ENCODE measurements at regions not wholly inside any gene's neighbourhood (a gene's known extent, or its start where the extent isn't known, plus 50 kb on each side); places are given as distances from the start of the nearest gene placed in this dataset.
"Not testable (repeated sequence)": the region's sequence is repeated elsewhere in the genome, so short reads cannot be mapped to it uniquely, and the experiment has no call there.

DNA sequence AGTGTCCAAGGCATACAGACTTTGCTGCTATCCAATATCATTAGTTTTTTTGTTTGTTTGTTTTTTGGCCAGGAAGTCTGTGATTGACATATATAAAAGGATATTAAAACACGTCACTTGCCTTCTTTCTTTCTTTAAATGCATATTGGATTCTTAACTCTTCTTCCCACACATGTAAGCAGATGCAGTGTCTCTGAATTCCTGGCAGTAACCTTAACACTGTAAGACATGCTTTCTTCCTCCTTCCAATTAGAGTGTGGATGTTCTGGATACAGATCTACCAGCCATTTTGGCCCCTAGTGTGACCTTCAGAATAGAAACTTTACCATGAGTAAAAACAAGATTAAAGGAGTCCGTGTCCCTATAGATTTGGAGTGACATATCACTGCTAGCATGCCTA lies 967.4 kb upstream of the PRR20A start:
- H3K36me3 ChIP-seq: no peaks in the 10 kb centered on the region
- H3K4me3 ChIP-seq: no peak overlapping the region
- no peaks in the 10 kb centered on the region for H3K27me3 ChIP-seq
- H3K4me1 ChIP-seq: no peaks in the 10 kb centered on the region
- TF ChIP-seq, protein P1, sequence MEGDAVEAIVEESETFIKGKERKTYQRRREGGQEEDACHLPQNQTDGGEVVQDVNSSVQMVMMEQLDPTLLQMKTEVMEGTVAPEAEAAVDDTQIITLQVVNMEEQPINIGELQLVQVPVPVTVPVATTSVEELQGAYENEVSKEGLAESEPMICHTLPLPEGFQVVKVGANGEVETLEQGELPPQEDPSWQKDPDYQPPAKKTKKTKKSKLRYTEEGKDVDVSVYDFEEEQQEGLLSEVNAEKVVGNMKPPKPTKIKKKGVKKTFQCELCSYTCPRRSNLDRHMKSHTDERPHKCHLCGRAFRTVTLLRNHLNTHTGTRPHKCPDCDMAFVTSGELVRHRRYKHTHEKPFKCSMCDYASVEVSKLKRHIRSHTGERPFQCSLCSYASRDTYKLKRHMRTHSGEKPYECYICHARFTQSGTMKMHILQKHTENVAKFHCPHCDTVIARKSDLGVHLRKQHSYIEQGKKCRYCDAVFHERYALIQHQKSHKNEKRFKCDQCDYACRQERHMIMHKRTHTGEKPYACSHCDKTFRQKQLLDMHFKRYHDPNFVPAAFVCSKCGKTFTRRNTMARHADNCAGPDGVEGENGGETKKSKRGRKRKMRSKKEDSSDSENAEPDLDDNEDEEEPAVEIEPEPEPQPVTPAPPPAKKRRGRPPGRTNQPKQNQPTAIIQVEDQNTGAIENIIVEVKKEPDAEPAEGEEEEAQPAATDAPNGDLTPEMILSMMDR (IDR thresholded peaks at IDR 0.05): no peak
- TF ChIP-seq POLR2A (IDR thresholded peaks at IDR 0.05): no peak
- no peak for DNase-seq
- H3K27ac ChIP-seq: no peak overlapping the region
- no peaks in the 10 kb centered on the region for H3K9me3 ChIP-seq

DNA sequence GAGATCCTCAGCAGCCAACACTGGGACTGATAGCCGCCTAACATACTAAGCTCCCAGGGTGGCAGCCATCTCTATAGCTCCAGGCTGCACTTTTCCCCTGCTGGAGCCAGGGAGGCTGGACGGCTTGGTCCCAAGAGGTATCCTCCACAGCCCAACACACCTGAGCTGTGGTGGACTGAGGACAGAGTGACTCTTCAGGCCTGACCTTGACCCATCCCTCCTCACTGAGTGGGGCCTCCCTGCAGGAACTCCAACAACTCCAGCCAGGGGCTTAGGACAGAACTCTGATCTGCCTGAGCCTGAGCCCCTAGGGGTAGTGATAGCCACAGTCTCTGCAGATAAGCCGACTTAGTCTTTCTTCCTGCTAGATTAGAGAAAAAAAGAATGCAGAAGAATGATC lies 958.1 kb upstream of the PRR20A start:
- Histone ChIP-seq H3K36me3 (no peaks in the 10 kb centered on the region), H3K9me3 (peaks cover 0 to 5% (median 0%) of the 10 kb centered on the region in 4 donors), H3K4me3 (no peak overlapping the region), H3K27me3 (no peaks in the 10 kb centered on the region), H3K4me1 (no peaks in the 10 kb centered on the region), H3K27ac (no peak overlapping the region)
- no peak for TF ChIP-seq POLR2A (IDR thresholded peaks at IDR 0.05)
- TF ChIP-seq, protein P1 (IDR thresholded peaks at IDR 0.05): no peak
- no peak for DNase-seq

DNA sequence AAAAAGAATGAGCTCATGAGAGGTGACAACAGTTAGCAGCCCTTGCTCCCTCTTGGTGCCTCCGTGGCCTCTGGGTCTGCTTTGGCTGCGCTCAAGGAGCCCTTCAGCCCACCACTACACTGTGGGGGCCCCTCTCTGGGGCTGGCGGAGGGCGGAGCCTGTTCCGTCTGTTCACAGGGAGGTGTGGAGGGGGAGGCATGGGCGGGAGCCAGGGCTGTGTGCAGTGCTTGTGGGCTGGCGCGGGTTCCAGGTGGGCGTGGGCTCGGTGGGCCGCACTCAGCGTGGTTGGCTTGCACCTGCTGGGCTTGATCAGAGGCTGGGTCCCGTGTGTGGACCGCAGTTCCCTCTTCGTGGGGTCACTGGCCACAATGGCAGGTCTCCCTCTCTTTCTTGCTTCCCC lies 953.4 kb upstream of the PRR20A start:
- Histone ChIP-seq H3K27me3 (no peaks in the 10 kb centered on the region), H3K9me3 (peaks cover 0 to 5% (median 0%) of the 10 kb centered on the region in 4 donors), H3K27ac (no peak overlapping the region), H3K4me1 (no peaks in the 10 kb centered on the region), H3K4me3 (no peak overlapping the region), H3K36me3 (no peaks in the 10 kb centered on the region)
- TF ChIP-seq, protein P1 (IDR thresholded peaks at IDR 0.05): no peak
- TF ChIP-seq POLR2A (IDR thresholded peaks at IDR 0.05): no peak
- DNase-seq: no peak

DNA sequence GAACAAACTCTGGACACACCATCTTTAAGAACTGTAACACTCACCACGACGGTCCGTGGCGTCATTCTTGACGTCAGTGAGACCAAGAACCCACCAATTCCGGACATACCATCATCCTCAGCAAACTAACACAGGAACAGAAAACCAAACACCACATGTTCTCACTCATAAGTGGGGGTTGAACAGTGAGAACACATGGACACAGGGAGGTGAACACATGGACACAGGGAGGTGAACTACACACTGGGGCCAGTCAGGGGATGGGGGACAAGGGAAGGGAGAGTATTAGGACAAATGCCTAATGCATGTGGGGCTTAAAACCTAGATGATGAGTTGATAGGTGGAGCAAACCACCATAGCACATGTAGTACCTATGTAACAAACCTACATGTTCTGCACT lies 952.1 kb upstream of the PRR20A start:
- not testable (repeated sequence) for H3K27ac ChIP-seq, H3K9me3 ChIP-seq, H3K36me3 ChIP-seq, DNase-seq, H3K4me3 ChIP-seq, H3K27me3 ChIP-seq, H3K4me1 ChIP-seq

DNA sequence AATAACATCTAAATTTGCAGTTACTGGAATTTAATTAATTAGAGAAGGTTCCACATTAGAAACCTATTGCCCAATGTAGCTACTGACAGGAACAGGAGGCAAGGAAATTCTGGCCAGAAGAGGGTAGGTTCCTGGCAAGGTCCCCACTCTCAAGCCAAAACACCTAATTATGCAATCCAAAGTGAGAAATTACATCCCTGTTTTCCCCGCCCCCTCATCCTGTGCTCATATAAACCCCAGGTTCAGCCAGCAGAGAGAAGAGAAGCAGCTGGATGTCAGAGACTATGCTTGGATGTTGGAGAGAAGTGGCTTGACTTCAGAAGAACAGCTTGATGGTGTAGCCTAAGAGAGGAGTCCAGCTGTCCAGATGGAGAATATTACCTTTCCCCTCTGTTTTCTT lies 951.3 kb upstream of the PRR20A start:
- Histone ChIP-seq H3K36me3 (no peaks in the 10 kb centered on the region), H3K27ac (no peak overlapping the region)
- DNase-seq: no peak

DNA sequence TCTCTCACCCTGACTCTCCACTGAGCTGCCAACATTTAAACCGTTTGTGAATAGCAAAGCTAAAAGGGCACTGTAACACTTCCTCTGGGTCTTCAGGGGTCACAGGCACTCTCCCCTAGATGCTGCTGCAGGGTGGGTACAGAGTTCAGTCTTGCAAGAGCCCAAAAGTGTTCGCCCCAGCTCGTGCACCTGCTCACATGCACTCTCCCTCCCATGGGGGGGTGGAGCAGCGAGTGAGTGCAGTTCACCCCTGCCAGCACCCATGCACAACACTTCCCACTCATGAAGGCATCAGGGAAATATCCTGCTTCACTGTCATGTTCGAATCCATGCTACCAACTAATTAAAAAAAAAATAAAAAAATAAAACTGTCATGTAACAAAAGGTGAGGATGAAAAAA lies 950.7 kb upstream of the PRR20A start:
- TF ChIP-seq, protein P1 (IDR thresholded peaks at IDR 0.05): no peak
- no peak for TF ChIP-seq POLR2A (IDR thresholded peaks at IDR 0.05)
- no peak for DNase-seq
- Histone ChIP-seq H3K9me3 (peaks cover 0 to 5% (median 0%) of the 10 kb centered on the region in 4 donors), H3K36me3 (no peaks in the 10 kb centered on the region), H3K27ac (no peak overlapping the region), H3K4me3 (no peak overlapping the region), H3K27me3 (no peaks in the 10 kb centered on the region), H3K4me1 (no peaks in the 10 kb centered on the region)

More for the DNA sequence above, 951.3 kb upstream of the PRR20A start:
- TF ChIP-seq, protein P1 (IDR thresholded peaks at IDR 0.05): no peak
- TF ChIP-seq POLR2A (IDR thresholded peaks at IDR 0.05): no peak
- no peaks in the 10 kb centered on the region for H3K4me1 ChIP-seq
- no peaks in the 10 kb centered on the region for H3K27me3 ChIP-seq
- no peak overlapping the region for H3K4me3 ChIP-seq
- H3K9me3 ChIP-seq: peaks cover 0 to 5% (median 0%) of the 10 kb centered on the region in 4 donors

All from Peyer's patch (tissue), 4 donors.